Stimulated activated CD4-positive, alpha-beta T cell treated with anti-CD3 and anti-CD28 coated beads, Interleukin-1b, Interleukin-23, amount 100 ng/mL, for 4 hours (primary cell): ENCODE measurements at regions not wholly inside any gene's neighbourhood (a gene's known extent, or its start where the extent isn't known, plus 50 kb on each side); places are given as distances from the start of the nearest gene placed in this dataset.

ENCODE experiments used
- DNase-seq, 2 donors: peaks; one replicate each; pipeline ENCODE4 v3.0.0-alpha.2; 2020; ENCODE audit warnings: low read depth in 2 of 2

DNA sequence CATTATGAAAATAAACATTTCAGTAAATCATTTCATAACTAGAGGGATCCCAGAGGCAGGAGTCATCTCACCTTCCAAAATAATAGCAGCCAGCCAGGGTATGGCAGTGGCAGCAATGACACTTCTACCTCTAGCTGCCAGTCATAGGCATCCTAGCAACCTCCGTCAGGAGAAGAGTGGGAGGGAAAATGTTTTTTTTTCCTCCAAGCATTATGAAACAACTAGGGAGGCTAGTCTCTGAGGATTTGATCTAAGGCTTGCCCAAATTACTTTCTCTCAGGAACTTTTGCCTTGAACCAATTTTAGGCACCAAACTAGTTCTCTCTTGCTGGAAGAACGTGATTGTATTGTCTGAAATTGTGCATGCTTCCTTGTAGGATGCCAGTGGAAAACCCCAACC lies 208.7 kb upstream of the PREP start:
- no peak for DNase-seq

DNA sequence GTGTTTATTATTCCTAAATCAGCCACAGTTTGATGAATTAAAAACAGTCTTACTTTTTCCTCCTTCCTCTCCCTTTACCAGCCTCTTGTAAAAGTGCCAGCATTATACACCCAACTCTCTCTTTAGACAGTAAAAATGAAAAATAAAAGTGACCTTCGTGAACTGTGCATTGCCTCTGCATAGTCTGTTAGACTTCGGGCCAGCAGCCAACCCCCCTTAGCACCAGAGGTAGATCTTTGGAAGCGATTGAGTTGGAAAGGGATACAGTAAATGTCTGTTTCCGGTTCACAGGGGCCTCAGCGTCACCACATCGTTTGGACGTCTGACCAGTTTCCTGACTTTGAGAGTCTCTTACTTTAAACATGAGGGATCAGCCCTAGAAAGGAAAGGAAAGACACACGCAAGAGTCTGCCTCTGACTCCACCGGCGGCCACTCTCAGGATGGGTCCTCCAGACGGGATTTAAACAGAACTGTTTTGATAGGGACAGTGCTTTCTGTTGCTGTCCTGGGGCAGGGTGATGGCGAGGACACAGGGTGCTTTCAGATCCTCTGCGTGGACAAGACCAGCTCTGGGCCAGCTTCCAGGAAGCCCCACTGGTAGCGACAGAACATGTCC lies 206.6 kb upstream of the PREP start:
- DNase-seq, result no peak

DNA sequence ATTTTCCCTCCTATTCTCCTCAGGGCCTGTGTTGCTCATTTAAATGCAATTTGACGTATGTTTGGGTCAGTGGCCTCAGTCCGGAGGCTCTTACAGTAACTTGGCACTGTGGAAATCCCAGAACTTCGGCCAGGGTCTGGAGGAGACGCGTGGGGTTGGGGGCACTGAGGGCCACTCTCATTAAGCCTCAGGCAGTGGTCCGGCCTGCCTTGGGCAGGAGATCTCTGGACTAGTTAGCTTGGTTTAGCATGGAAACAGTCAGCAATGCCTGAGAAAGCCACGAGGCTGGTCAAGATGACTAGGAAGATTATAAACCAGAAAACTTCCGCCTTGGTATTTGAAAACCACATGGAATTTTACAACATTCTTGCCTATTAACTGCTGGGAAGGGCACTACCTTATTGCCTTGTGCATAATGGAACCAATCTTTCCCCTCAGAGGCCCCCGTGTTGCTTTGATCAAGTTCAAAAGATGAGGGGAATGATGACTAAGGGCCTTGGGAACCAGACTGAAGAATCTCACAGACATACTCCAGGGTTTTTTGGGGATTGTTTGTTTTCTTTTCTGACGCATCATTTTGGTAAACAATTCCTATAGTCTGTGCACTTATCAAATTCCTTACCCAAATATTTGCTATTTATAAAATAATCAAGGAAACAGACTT lies 206.0 kb upstream of the PREP start:
- no peak for DNase-seq

DNA sequence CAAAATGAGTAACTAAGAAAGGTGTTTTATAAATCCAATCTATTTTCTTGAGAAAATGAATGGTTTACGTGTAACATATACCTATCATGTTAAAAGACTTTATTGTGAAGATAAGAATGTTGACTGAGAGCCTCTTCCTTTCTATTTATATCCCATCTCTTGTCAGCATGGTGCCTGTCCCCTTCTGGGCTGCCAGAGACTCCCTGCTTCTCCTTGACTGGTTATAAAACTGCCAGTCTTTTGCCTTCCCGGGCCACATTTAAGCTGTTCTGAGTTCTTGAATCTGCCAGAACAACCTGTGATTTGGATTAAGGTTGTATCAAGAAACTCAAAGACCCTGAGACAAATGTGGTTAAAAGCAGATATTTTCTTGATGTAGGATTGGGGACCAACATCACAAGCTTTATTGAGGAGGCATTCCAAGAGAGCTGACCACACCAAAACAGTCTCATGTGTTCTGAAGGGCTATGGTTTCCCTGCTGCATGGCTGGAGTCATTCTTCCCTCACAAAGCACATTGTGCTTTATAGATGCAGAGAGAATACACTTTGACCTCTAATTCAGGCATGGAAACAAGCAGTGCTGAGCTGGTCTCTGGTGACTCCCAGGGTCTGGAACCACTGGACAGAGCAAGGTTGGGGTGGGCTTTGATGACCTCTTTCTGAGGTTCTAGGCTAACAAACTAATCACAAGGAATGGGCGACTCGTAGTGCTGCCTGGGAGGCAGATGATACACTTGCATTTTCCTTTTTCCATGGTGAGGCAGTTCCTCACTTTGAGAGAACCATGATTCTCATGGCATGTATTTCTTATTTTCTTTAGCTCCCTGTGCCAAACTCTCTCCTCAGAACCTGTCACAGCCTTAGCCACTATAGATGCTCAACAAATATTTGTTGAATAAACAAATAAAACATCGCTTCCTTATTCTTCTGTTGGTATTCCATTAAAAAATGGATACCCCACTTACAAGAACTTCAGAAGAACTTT lies 205.0 kb upstream of the PREP start:
- no peak for DNase-seq

DNA sequence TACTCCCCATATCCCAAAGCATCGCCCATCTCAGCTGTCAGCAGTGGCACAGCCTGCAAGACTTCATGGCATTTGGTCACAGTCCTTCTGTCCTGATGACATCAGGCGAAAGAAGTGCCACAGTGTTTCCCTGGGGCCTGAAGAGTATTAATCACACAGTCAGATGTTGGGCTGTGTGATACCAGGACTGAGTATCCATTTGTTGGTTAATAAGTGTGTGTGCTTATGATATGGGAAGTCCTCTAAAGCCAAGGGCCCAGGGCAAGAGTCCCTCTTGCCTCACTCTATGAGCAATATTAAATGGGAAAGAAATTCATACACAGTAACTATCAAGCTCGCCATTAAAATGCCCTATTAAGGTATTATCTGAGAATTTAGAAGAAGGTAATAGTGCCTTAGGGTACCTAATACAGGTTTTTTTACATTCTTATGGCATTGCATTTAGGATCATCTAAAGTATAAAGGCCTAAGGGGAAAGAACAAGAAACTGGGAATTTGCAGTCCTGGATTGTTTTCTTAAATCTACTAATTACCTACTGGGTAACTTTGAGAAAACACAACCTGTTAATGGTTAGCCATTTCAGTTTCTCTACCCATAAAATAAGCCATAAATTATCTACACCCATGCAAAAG lies 204.1 kb upstream of the PREP start:
- DNase-seq, result no peak

DNA sequence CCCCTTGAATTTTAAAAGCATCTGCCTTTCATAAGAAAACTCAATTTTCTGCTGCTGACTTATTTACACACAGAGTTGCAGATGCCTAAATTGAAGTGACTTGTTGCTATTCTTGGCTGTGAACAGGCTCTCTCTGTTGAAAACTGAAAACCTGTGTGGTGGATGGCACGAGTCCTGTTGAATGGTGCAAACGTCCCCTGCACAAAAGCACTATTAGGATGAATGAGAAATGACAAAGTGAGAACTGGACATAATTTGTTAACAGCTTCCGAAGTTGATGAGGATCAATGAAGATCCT lies 201.7 kb upstream of the PREP start:
- DNase-seq, result no peak

DNA sequence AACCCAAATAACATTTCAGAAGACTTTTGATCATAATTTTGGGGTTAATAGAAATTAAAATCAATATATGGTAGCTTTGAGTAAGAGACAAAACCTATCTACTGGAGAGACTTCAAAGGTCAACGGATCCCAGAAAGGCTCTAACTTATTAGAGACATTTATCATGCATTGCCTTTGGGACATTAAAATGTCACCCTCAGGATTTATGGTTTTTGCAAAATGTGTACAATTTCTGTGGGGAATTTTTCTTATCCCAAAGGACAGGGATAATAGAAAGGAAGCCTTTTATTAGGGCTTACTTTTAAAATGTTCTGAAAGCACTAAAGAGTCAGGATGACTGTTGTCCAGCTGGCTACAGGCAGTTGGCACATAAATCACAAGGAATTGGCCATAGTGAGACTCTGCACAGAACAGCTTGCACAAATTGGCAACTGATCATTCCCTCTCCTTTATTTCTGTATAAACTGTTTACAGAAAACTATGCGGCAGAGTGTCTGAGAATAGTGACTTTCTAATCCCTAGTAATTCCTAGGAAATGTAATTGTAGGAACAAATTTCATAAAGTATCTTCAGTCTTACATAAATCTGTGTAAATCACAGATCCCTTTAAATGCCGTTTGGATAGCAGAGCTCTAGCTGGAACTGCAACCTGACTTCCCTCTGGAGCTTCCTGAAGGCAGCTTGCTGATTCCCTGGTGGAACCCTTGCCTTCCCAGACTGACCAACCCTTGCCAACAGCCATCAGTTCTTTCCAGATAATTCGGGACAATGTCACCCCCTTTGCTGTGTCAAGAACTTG lies 201.1 kb upstream of the PREP start:
- no peak for DNase-seq

DNA sequence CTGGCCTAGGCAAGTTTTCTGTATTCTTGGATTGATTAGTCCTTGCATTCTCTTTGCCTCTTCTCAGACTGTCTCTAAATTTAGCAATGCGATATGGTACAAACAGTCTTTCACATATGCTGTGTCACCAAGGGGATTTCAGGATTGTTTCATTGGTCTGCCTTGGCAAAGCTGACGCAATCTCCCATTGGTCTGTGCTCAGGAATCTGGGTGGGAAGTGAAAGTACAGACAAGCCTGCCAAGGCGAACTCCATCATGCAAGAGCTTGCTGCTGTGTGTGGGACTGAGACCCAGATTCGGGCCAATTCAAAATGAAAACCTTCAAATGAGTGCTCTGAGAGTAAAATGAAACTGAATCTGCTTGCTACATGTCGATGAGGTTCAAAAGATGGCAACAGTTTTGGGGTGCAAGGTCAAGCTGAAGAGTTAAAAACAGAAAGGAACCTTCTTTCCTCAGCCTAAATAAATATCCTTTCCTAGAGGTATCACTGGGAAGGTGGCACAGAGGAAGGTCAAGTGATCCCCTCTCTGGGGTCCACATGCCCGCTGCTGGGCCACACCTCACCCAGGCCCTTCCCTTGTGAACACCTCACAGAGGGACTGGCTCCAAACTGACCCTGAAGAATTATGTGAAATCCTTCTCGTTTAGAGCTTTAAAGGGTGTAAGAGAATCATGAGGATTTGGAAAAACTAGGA lies 198.8 kb upstream of the PREP start:
- DNase-seq, result no peak

DNA sequence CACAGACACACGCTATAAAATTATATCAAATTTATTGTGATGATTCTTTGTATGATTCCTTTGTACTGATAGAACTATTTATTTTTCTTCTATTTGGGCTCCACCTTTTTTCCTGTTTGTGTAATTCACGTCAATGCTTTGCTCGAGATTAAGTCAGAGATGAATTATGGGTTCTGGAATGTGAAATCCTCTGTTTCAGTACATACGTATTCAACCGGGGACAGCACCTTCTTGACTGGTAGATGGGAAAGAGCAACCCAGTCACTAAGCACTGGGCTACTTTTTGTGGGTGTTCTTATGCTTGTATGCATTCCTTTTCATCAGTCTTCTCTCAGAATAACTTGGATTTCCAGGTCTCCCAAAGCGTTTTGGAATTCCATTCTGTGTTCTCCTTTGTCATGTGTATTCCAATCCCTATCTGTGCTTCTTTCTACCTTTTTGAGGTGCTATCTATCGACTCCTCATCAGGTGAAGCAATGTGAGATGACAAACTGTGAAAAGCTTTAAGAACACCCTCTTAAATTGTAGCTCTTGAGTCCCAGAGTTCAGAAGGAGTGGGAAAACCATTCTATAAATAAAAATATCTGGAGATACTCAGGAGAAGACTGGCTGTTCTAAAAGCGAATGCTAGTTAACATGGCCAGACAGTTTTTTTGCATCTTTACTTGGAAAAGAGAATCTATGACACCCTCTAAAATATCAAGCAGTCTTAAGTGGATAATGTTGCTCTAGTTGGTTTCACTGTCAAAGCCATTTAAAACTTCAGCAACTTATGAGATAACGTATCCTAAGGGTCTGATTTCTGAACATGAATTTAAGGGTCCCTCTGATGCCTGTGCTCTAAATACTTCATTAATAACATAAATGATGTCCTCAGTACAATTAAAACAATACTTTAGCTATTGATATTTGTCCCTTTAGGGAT lies 197.7 kb upstream of the PREP start:
- no peak for DNase-seq

DNA sequence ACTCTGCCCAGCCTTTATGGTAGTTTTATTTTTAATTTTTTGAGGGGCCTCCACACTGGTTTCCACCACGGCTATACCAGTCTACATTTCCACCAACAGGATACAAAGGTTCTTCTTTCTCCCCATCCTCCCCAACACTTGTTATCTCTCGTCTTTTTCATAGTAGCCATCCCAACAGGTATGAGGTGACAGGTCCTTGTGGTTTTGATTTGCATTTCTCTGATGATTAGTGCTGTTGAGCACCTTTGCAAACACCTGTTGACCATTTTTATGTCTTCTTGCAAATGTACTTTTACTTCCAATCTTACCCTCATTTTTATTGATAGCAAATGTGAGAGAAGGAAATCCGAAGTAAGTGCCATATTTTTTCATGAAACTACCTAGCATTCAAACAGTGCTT lies 195.4 kb upstream of the PREP start:
- no peak for DNase-seq

DNA sequence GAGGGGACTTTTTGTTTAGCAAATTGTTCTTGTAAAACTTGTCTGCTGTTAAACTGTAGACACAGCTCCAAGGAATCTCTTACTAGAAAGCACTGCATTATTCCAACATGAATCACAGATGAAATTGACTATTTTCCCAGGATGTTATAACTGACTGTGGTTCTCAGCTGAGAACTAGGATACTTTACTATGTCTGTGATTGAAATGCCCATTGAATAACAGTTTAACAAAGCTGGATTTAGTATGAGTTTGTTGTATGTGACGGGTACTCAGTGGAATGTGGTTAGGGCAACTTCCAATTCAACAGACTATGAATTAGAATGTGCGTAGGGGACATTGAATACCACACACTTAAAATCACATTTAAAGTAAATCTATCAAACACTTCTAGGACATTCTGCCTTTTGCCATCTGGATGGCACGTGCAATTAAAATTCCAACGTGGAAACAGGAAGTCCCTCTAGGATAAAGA lies 193.4 kb upstream of the PREP start:
- no peak for DNase-seq

DNA sequence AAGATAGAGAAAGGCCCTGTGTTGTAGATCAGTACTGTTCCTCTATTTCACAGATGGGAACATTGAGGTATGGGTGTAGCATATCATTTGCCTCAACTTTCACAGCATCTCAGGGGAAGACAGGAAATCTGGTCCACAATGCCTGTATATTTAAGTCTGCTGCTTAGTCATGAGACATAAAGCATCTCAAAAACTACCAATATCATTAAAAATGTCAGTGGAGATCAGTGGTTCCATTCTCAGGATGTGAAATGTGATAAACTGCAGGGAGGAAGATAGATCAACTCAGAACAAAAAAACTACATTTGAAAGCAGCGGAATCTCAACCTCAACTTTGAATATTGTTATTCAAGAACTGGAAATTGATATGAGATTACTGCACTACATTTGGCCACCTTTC lies 192.9 kb upstream of the PREP start:
- DNase-seq, result no peak

DNA sequence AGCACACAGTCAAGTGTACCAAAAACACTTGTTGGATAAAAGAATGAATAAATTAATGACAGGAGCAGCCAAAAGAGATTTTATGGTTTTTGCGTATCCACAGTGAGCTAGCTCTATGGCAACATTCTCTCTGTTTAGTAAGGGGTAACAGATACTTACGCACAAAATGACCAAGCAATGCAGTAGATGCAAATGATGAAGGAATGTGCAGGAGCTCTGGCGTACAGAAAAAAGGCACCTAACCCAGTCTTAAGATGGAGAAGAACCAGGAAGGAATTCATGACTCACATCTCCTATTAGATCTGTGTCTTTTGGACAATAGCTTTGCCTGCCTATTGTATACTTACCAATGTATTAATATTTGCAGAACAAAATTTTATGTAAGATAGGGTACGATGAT lies 191.9 kb upstream of the PREP start:
- no peak for DNase-seq

DNA sequence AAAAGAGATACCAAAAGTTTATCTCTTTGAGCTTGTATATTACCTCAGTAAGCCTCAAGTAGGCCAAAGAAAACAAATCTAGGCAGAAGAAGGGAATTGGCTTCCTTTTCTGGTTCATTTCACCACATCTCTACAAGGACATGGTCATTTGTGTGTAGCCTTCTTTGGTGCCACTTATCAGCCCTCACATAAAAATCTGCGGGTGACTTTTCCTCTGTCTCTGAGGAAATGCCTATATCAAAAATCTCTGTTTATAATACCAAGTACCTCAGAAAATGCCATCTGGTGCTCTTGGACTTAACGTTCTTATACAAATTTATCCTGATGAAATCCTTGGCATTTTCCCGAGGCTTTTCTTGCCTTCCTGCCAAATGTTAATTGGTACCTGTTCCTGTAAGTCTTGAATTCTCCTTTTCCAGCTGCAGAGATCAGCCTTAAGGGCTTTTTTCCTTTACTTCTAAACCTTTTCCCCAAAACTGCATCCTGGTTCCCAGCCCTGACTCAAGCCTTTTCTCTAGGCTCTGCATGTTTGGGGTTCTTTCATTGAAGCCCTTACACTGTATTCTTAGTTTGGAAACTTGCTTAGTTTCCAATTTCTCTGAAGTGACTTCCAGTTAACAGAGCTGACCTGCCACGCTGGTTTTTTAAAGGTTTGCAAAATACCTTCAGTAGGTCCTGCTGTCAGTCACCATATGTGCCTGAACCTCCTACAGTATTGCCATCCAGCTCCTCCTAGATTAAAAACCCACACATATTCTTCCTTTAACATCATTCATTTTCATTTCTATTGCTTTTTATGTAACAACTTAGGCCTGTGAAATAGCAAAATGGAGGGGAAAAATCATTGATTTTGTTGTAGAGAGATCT lies 191.2 kb upstream of the PREP start:
- no peak for DNase-seq

DNA sequence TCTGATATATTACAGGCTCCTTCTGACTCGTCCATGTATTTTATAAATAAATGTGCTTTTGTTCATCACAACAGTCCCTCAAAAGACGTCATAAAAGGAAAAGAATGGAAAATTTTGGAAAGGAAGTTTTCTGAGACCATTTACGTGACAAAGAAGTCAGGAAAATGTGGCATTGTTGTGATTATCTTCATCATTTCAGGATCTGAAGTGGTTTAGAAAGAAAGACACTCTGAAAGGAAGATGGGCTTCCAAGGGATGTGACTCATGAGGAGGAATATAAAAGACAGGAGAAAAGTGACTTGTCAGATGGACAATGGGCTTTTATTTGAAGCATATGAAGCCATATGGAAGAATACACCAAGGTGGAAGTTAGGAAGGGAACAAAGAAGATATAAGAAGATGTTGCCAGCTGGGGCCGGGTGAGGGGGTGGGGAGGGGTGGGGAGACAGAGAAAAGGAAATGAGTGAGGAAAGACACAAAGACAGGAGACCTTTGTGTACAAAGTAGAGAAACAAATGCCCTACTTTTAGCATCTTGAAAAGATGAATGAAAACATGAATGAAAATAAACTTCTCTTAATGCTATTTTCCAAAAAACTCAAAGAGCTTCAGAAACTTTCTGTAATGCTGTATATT lies 190.3 kb upstream of the PREP start:
- DNase-seq, result no peak

DNA sequence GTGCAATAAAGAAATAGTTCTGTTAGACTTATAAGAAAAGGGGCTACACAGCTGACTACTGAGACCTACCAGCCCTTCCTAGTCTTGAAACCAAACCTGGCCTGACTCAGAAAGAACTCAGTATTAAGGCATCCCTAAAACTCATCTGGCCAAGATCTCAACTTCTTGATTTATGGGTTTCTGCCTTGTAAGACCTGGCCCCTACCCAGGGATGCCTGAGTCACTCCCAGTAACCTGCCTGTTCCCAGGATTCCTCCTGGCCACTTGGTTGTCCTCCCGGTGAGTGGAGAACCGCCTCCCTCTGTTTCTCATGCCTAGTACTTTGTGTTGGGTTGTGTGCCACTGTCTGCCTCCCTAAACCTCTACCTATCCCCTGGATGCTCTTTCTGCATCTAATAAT lies 189.4 kb upstream of the PREP start:
- no peak for DNase-seq

DNA sequence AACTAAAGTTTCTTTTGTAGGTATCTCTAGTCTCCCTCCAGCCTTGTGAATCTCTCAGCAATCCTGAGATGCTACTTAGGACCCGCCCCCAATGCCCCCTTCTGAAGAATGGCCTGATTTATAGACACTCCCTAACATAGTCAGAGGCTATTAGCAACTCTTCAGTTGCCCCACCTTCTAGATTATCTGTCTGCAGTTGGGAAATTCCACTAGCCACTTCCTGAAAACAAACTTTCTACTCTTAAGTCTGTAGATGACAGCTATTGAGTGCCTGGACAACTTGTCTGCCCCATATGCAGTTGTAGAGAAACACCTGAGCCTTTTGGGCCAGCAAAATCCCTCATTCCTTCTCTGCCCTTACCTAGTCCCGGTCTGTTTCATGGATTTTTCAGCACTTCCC lies 188.2 kb upstream of the PREP start:
- DNase-seq, result no peak

DNA sequence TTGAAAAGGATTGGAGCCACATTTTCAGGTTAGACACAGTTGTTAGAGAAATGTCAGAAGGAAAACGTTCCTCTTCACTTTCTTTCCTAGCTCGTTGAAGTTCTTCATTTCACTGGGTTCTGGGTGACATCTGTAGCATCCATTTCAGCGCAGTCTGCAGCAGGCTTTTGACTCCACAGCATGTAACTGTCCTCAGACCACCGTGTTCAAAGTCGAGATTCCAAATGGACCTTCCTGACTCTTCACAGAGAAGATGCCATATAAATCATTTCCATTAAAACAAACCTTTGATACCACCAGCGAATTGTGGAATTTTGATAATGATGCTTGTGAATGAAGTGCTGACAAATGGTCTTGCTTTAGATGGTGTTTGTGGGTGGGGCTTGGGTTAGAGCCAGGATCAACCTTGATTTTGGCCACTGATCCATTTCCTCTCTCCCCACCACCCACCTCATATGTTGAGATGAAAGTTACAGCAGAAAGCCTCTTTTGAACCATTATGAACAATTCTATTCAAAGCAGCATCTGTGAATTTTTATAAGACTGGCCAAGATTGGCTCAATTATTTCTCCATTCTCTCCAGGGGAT lies 185.3 kb upstream of the PREP start:
- no peak for DNase-seq
